IMR-90 (cell line): ENCODE measurements at regions not wholly inside any gene's neighbourhood (a gene's known extent, or its start where the extent isn't known, plus 50 kb on each side); places are given as distances from the start of the nearest gene placed in this dataset.

Experiments
- ATAC-seq: fragments of 200-7000 bp; cut with Tn5 transposase; 2 replicates; pipeline ENCODE4 v1.9.1; 2020; ENCODE audit warnings: low read depth, mild to moderate bottlenecking, moderate library complexity
- BruUV-seq: library from RNA; stranded (reverse); fragments of 400-500 nt; replicated peaks from 2 replicates; lab custom pipeline; 2021; lab: Mats Ljungman, UMichigan
- CTCF ChIA-PET: fragments of 300-600 bp; formaldehyde crosslinking; extraction: SDS; loops from one replicate; lab custom pipeline; 2021; ENCODE audit warnings: antibody characterized with exemption; lab: Yijun Ruan, JAX
- POLR2A ChIA-PET: fragments of 300-600 bp; sonication (Branson Sonifier 250); formaldehyde crosslinking; loops from one replicate; lab custom pipeline; 2022; ENCODE audit warnings: antibody characterized with exemption; ENCODE audit not compliant: unreplicated experiment; lab: Charles Lee
- DNase-seq: peaks from one replicate; pipeline ENCODE4 v3.0.0; 2013
- H2AFZ ChIP-seq: replicated peaks from 2 replicates; pipeline ENCODE3; 2013; ENCODE audit warnings: low read length, mild to moderate bottlenecking; ENCODE audit not compliant: poor library complexity
- H2AK5ac ChIP-seq: 2 replicates; pipeline ENCODE4 v1.6.1; 2013; ENCODE audit warnings: low read depth, low read length, inconsistent platforms
- H2AK9ac ChIP-seq: replicated peaks from 2 replicates; pipeline ENCODE3; 2013; ENCODE audit warnings: mild to moderate bottlenecking, low read depth, low read length, moderate library complexity; ENCODE audit not compliant: poor library complexity
- H2BK120ac ChIP-seq: 2 replicates; pipeline ENCODE4 v1.6.1; 2013; ENCODE audit warnings: low read depth, low read length, inconsistent platforms
- H2BK15ac ChIP-seq: 3 replicates; pipeline ENCODE4 v1.6.1; 2013; ENCODE audit warnings: low read depth, low read length, inconsistent platforms
- H2BK20ac ChIP-seq: 2 replicates; pipeline ENCODE4 v1.6.1; 2013; ENCODE audit warnings: low read depth, mild to moderate bottlenecking, inconsistent platforms, low read length, moderate library complexity
- H2BK5ac ChIP-seq: 2 replicates; pipeline ENCODE4 v1.6.1; 2013; ENCODE audit warnings: mild to moderate bottlenecking, low read depth, low read length, inconsistent platforms; ENCODE audit not compliant: poor library complexity, severe bottlenecking
- H3K14ac ChIP-seq: replicated peaks from 2 replicates; pipeline ENCODE4 v1.6.1; 2013; ENCODE audit warnings: low read depth, low read length, inconsistent platforms
- H3K18ac ChIP-seq: 2 replicates; pipeline ENCODE4 v1.6.1; 2013; ENCODE audit warnings: low read depth, low read length, control low read depth
- H3K23ac ChIP-seq: 2 replicates; pipeline ENCODE4 v1.6.1; 2013; ENCODE audit warnings: low read depth, low read length, inconsistent platforms
- H3K27ac ChIP-seq: 2 replicates; pipeline ENCODE4 v1.5.1; 2013; ENCODE audit warnings: mild to moderate bottlenecking, control low read depth, low read length; ENCODE audit not compliant: insufficient read depth
- H3K27me3 ChIP-seq: 2 replicates; pipeline ENCODE4 v1.6.1; 2013; ENCODE audit warnings: low read length; ENCODE audit not compliant: control insufficient read depth, insufficient read depth
- H3K36me3 ChIP-seq: 2 replicates; pipeline ENCODE4 v1.6.1; 2013; ENCODE audit warnings: low read length, mixed read lengths; ENCODE audit not compliant: control insufficient read depth, insufficient read depth
- H3K4ac ChIP-seq: 2 replicates; pipeline ENCODE4 v1.6.1; 2013; ENCODE audit warnings: low read depth, low read length, inconsistent platforms
- H3K4me1 ChIP-seq: 2 replicates; pipeline ENCODE4 v1.6.1; 2013; ENCODE audit warnings: low read length, mixed read lengths; ENCODE audit not compliant: control insufficient read depth, insufficient read depth
- H3K4me2 ChIP-seq: 2 replicates; pipeline ENCODE4 v1.6.1; 2013; ENCODE audit warnings: low read depth, mild to moderate bottlenecking, control low read depth, low read length, moderate library complexity
- H3K4me3 ChIP-seq: 2 replicates; pipeline ENCODE4 v1.5.1; 2013; ENCODE audit warnings: low read depth, mild to moderate bottlenecking, control low read depth, low read length, moderate library complexity; ENCODE audit not compliant: insufficient read depth
- H3K56ac ChIP-seq: 2 replicates; pipeline ENCODE4 v1.6.1; 2013; ENCODE audit warnings: low read length, inconsistent platforms; ENCODE audit not compliant: insufficient read depth; ENCODE audit errors: extremely low read depth
- H3K79me1 ChIP-seq, 2 experiments: 2 replicates each; pipeline ENCODE4 v1.6.1; 2013; ENCODE audit warnings: low read length in 2 of 2, inconsistent platforms in 1 of 2, low read depth in 1 of 2
- H3K9ac ChIP-seq: 2 replicates; pipeline ENCODE4 v1.6.1; 2013; ENCODE audit warnings: low read depth, low read length, control low read depth
- H3K9me1 ChIP-seq: 2 replicates; pipeline ENCODE4 v1.6.1; 2013; ENCODE audit warnings: low read length, inconsistent platforms; ENCODE audit not compliant: insufficient read depth
- H3K9me3 ChIP-seq: 2 replicates; pipeline ENCODE4 v1.6.1; 2013; ENCODE audit warnings: low read length; ENCODE audit not compliant: control insufficient read depth, insufficient read depth
- H4K20me1 ChIP-seq: 2 replicates; pipeline ENCODE4 v1.6.1; 2013; ENCODE audit warnings: low read length, inconsistent platforms; ENCODE audit not compliant: insufficient read depth
- H4K5ac ChIP-seq: 2 replicates; pipeline ENCODE4 v1.6.1; 2013; ENCODE audit warnings: mild to moderate bottlenecking, low read depth, low read length, control low read depth
- H4K8ac ChIP-seq, 2 experiments: 2 replicates each; pipeline ENCODE4 v1.6.1; 2013; ENCODE audit warnings: low read depth in 2 of 2, low read length in 2 of 2, control low read depth in 1 of 2, inconsistent platforms in 1 of 2
- H4K91ac ChIP-seq: 2 replicates; pipeline ENCODE4 v1.6.1; 2013; ENCODE audit warnings: low read depth, low read length, inconsistent platforms; ENCODE audit not compliant: insufficient read depth
- BHLHE40 ChIP-seq: fragments of 150-350 bp; IDR thresholded peaks from 2 replicates; pipeline ENCODE4 v1.6.1; 2016; ENCODE audit warnings: mild to moderate bottlenecking, low read depth, low read length
- CEBPB ChIP-seq: IDR thresholded peaks from 2 replicates; pipeline ENCODE4 v1.6.1; 2012; ENCODE audit warnings: low read depth, low read length, improper control_type of control experiment
- CHD1 ChIP-seq: IDR thresholded peaks from 2 replicates; pipeline ENCODE4 v1.6.1; 2012; ENCODE audit warnings: low read depth, low read length, improper control_type of control experiment
- ELK1 ChIP-seq: fragments of 150-350 bp; IDR thresholded peaks from 2 replicates; pipeline ENCODE4 v1.6.1; 2016; ENCODE audit warnings: low read depth, mild to moderate bottlenecking, low read length, moderate library complexity, borderline replicate concordance
- FOS ChIP-seq: fragments of 150-350 bp; IDR thresholded peaks from 2 replicates; pipeline ENCODE4 v1.6.1; 2016; ENCODE audit warnings: low read depth, low read length
- MAFK ChIP-seq: IDR thresholded peaks from 2 replicates; pipeline ENCODE4 v1.6.1; 2012; ENCODE audit warnings: low read depth, low read length, improper control_type of control experiment
- MAZ ChIP-seq: IDR thresholded peaks from 2 replicates; pipeline ENCODE4 v1.6.1; 2012; ENCODE audit warnings: low read depth, mild to moderate bottlenecking, low read length, improper control_type of control experiment, moderate library complexity, borderline replicate concordance
- MXI1 ChIP-seq: IDR thresholded peaks from 2 replicates; pipeline ENCODE4 v1.6.1; 2012; ENCODE audit warnings: low read depth, mild to moderate bottlenecking, low read length, moderate library complexity, borderline replicate concordance
- POLR2A ChIP-seq: IDR thresholded peaks from 2 replicates; pipeline ENCODE4 v1.6.1; 2012; ENCODE audit warnings: mild to moderate bottlenecking, low read depth, low read length
- RAD21 ChIP-seq: IDR thresholded peaks from 2 replicates; pipeline ENCODE4 v1.6.1; 2012; ENCODE audit warnings: low read length, improper control_type of control experiment
- RCOR1 ChIP-seq: IDR thresholded peaks from 2 replicates; pipeline ENCODE4 v1.6.1; 2012; ENCODE audit warnings: mild to moderate bottlenecking, low read length, improper control_type of control experiment; ENCODE audit not compliant: insufficient replicate concordance
- RFX5 ChIP-seq: IDR thresholded peaks from 2 replicates; pipeline ENCODE4 v1.8.0; 2012; ENCODE audit warnings: low read depth, mild to moderate bottlenecking, low read length, moderate library complexity
- SMC3 ChIP-seq: fragments of 150-350 bp; IDR thresholded peaks from 2 replicates; pipeline ENCODE4 v1.6.1; 2016; ENCODE audit warnings: low read depth, mild to moderate bottlenecking, antibody characterized with exemption, low read length, moderate library complexity
- USF2 ChIP-seq: fragments of 150-350 bp; IDR thresholded peaks from 2 replicates; pipeline ENCODE4 v1.6.1; 2017; ENCODE audit warnings: mild to moderate bottlenecking, antibody characterized with exemption, low read length, low read depth
- WGBS, 2 experiments: methylation state at CpG; one replicate each; pipeline versions ENCODE4 v1.1.5 to v1.1.7; 2013; ENCODE audit warnings: missing lambda C conversion rate in 2 of 2; ENCODE audit not compliant: insufficient read length in 1 of 2; ENCODE audit errors: extremely low coverage in 2 of 2; 5-methylcytosine and 5-hydroxymethylcytosine counted together
- dilution Hi-C: fragments of 300-500 bp; cut with HindIII; formaldehyde crosslinking; loops from one replicate; pipeline ENCODE4 v1.14.3; 2018; ENCODE audit warnings: low sequenced_read_pairs; ENCODE audit not compliant: unreplicated experiment
- in situ Hi-C: fragments of 300-500 bp; cut with MboI; formaldehyde crosslinking; loops from 3 replicates; pipeline ENCODE4 v1.14.3; 2019; ENCODE audit warnings: low sequenced_read_pairs, inconsistent platforms, mixed read lengths
- intact Hi-C: fragments of 100-400 bp; cut with micrococcal nuclease; formaldehyde crosslinking; loops from 2 replicates; pipeline ENCODE4 v1.10.0; 2022
- TF ChIP-seq, protein P1 (sequence below): conservative IDR thresholded peaks from 2 replicates; pipeline ENCODE4 v1.5.1; 2012; ENCODE audit warnings: mild to moderate bottlenecking, low read depth, low read length, improper control_type of control experiment

DNA sequence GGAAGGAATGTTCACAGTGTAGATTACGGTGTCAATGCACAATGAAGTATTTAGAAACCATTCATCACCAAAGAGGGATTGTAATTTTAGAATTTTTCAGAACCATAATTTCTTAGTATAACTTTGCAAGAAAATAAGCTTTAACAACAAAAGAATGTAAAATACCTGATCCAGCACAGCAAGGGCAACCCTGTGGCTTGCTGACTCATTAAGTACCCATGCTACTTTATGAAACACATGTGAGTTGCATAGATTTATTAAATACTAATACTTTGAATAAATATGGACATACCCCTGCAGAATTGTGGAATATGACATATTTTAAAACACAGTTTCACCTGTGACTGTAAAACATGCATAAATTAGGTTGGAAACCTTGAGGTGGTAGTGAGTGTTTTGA, 281.3 kb downstream of the ZNF248 start:
- no TSS peak for BruUV-seq
- H3K9ac ChIP-seq, result no peak overlapping the region
- no peak overlapping the region for H2BK5ac ChIP-seq
- no peak overlapping the region for H3K23ac ChIP-seq
- no peak overlapping the region for H3K14ac ChIP-seq
- no peak overlapping the region for H3K56ac ChIP-seq
- no peak overlapping the region for H4K5ac ChIP-seq
- no peak overlapping the region for H2BK15ac ChIP-seq
- H3K4ac ChIP-seq, result no peak overlapping the region
- H3K4me1 ChIP-seq, result no peaks in the 10 kb centered on the region
- intact Hi-C loops, result no loop called here
- H3K36me3 ChIP-seq, result no peaks in the 10 kb centered on the region
- H3K9me3 ChIP-seq, result peaks cover 8% of the 10 kb centered on the region
- no peak overlapping the region for H2AK5ac ChIP-seq
- no peaks in the 10 kb centered on the region for H3K27me3 ChIP-seq
- ATAC-seq (no peak), DNase-seq (no peak)
- no peaks in the 10 kb centered on the region for H3K79me1 ChIP-seq
- no peak overlapping the region for H2BK120ac ChIP-seq
- H2BK20ac ChIP-seq, result no peak overlapping the region
- no peak overlapping the region for H2AFZ ChIP-seq
- H4K91ac ChIP-seq, result no peak overlapping the region
- TF ChIP-seq USF2 (no peak), RAD21 (no peak), ELK1 (no peak), MAZ (no peak), BHLHE40 (no peak), MAFK (no peak), POLR2A (no peak), MXI1 (no peak), CHD1 (no peak), CEBPB (no peak), RFX5 (no peak), SMC3 (no peak), RCOR1 (no peak), FOS (no peak)
- TF ChIP-seq, protein P1, sequence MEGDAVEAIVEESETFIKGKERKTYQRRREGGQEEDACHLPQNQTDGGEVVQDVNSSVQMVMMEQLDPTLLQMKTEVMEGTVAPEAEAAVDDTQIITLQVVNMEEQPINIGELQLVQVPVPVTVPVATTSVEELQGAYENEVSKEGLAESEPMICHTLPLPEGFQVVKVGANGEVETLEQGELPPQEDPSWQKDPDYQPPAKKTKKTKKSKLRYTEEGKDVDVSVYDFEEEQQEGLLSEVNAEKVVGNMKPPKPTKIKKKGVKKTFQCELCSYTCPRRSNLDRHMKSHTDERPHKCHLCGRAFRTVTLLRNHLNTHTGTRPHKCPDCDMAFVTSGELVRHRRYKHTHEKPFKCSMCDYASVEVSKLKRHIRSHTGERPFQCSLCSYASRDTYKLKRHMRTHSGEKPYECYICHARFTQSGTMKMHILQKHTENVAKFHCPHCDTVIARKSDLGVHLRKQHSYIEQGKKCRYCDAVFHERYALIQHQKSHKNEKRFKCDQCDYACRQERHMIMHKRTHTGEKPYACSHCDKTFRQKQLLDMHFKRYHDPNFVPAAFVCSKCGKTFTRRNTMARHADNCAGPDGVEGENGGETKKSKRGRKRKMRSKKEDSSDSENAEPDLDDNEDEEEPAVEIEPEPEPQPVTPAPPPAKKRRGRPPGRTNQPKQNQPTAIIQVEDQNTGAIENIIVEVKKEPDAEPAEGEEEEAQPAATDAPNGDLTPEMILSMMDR, result no peak
- H3K4me2 ChIP-seq, result no peak overlapping the region
- no peak overlapping the region for H3K18ac ChIP-seq
- H4K20me1 ChIP-seq, result no peaks in the 10 kb centered on the region
- WGBS, 2 experiments, result no CpG with 5 or more reads among the region's 1 CpG
- dilution Hi-C loops, result no loop called here
- H4K8ac ChIP-seq, result no peak overlapping the region
- POLR2A ChIA-PET, result no interaction called here
- no peak overlapping the region for H3K4me3 ChIP-seq
- no peak overlapping the region for H3K27ac ChIP-seq
- no peak overlapping the region for H2AK9ac ChIP-seq
- H3K9me1 ChIP-seq, result no peaks in the 10 kb centered on the region
- CTCF ChIA-PET, result no interaction called here
- in situ Hi-C loops, result no loop called here
